ENCODE measurements at regions not wholly inside any gene's neighbourhood (a gene's known extent, or its start where the extent isn't known, plus 50 kb on each side); places are given as distances from the start of the nearest gene placed in this dataset.

- no peaks in the 10 kb centered on the region for H3K79me2 ChIP-seq (ENCODE audit: insufficient read depth)
- in situ Hi-C loops (cut with MboI): no loop called here
- no peak overlapping the region for H3K4me3 ChIP-seq
- no peak for DNase-seq
- H3K4me2 ChIP-seq (ENCODE audit: unreplicated experiment): no peak overlapping the region
- no peaks in the 10 kb centered on the region for H4K20me1 ChIP-seq (ENCODE audit: insufficient read depth)
- no peaks in the 10 kb centered on the region for H3K4me1 ChIP-seq (ENCODE audit: insufficient read depth)
- H3K9me2 ChIP-seq (ENCODE audit: insufficient read depth): no peaks in the 10 kb centered on the region
- no peak overlapping the region for H3K9ac ChIP-seq
- no peaks in the 10 kb centered on the region for H3K27me3 ChIP-seq (replicated peaks; ENCODE audit: insufficient read depth)
- TF ChIP-seq EZH2 (IDR thresholded peaks at IDR 0.05; ENCODE audit: insufficient read depth, poor library complexity, severe bottlenecking) (no peak), EZH2phosphoT487 (IDR thresholded peaks at IDR 0.05; ENCODE audit: insufficient read depth, low read depth) (no peak)
- H3K36me3 ChIP-seq (ENCODE audit: low read depth): no peaks in the 10 kb centered on the region
- no peaks in the 10 kb centered on the region for H3F3A ChIP-seq (ENCODE audit: insufficient read depth)
- no peak overlapping the region for H2AFZ ChIP-seq
- H3K27ac ChIP-seq: no peak overlapping the region
- no peaks in the 10 kb centered on the region for H3K9me3 ChIP-seq (ENCODE audit: low read depth)
- 9 to 14% methylated on average over 3 of the region's 3 CpGs for WGBS, 2 experiments (ENCODE audit: low coverage in 1 of 2, low lambda C conversion rate in 2 of 2, missing lambda C conversion rate in 2 of 2)
Measured at GRCh38 chr1:239799617-239800016, 292.1 kb upstream of the FMN2 start.

GRCh38 chr1:239800861-239801260, 290.8 kb upstream of the FMN2 start:
- Histone ChIP-seq H3K27me3 (replicated peaks; ENCODE audit: insufficient read depth) (no peaks in the 10 kb centered on the region), H3K9me3 (ENCODE audit: low read depth) (no peaks in the 10 kb centered on the region), H3K9me2 (ENCODE audit: insufficient read depth) (no peaks in the 10 kb centered on the region), H3K36me3 (ENCODE audit: low read depth) (no peaks in the 10 kb centered on the region), H3K4me3 (no peak overlapping the region), H3F3A (ENCODE audit: insufficient read depth) (no peaks in the 10 kb centered on the region), H2AFZ (no peak overlapping the region), H4K20me1 (ENCODE audit: insufficient read depth) (no peaks in the 10 kb centered on the region), H3K79me2 (ENCODE audit: insufficient read depth) (no peaks in the 10 kb centered on the region), H3K4me1 (ENCODE audit: insufficient read depth) (no peaks in the 10 kb centered on the region), H3K27ac (no peak overlapping the region), H3K4me2 (ENCODE audit: unreplicated experiment) (no peak overlapping the region), H3K9ac (no peak overlapping the region)
- in situ Hi-C loops (cut with MboI): no loop called here
- TF ChIP-seq EZH2 (IDR thresholded peaks at IDR 0.05; ENCODE audit: insufficient read depth, poor library complexity, severe bottlenecking) (no peak), EZH2phosphoT487 (IDR thresholded peaks at IDR 0.05; ENCODE audit: insufficient read depth, low read depth) (no peak)
- DNase-seq: no peak
- WGBS, 2 experiments (ENCODE audit: low coverage in 1 of 2, low lambda C conversion rate in 2 of 2, missing lambda C conversion rate in 2 of 2): 8 to 10% methylated on average over 3 of the region's 3 CpGs

- no peaks in the 10 kb centered on the region for H3K27me3 ChIP-seq (replicated peaks; ENCODE audit: insufficient read depth)
- TF ChIP-seq EZH2phosphoT487 (IDR thresholded peaks at IDR 0.05; ENCODE audit: insufficient read depth, low read depth): no peak
- no peak for TF ChIP-seq EZH2 (IDR thresholded peaks at IDR 0.05; ENCODE audit: insufficient read depth, poor library complexity, severe bottlenecking)
- no peak overlapping the region for H3K4me3 ChIP-seq
- H3K9me2 ChIP-seq (ENCODE audit: insufficient read depth): no peaks in the 10 kb centered on the region
- H3F3A ChIP-seq (ENCODE audit: insufficient read depth): no peaks in the 10 kb centered on the region
- 12 to 16% methylated on average over 3 of the region's 3 CpGs for WGBS, 2 experiments (ENCODE audit: low coverage in 1 of 2, low lambda C conversion rate in 2 of 2, missing lambda C conversion rate in 2 of 2)
- no peak overlapping the region for H3K9ac ChIP-seq
- no peaks in the 10 kb centered on the region for H3K9me3 ChIP-seq (ENCODE audit: low read depth)
- no peak overlapping the region for H2AFZ ChIP-seq
- H4K20me1 ChIP-seq (ENCODE audit: insufficient read depth): no peaks in the 10 kb centered on the region
- no peaks in the 10 kb centered on the region for H3K36me3 ChIP-seq (ENCODE audit: low read depth)
- no peaks in the 10 kb centered on the region for H3K4me1 ChIP-seq (ENCODE audit: insufficient read depth)
- H3K4me2 ChIP-seq (ENCODE audit: unreplicated experiment): no peak overlapping the region
- no peaks in the 10 kb centered on the region for H3K79me2 ChIP-seq (ENCODE audit: insufficient read depth)
- no peak overlapping the region for H3K27ac ChIP-seq
- in situ Hi-C loops (cut with MboI): no loop called here
- DNase-seq: no peak
Measured at GRCh38 chr1:239802275-239802674, 289.4 kb upstream of the FMN2 start.

GRCh38 chr1:239803781-239804180, 287.9 kb upstream of the FMN2 start:
- no peak overlapping the region for H3K27ac ChIP-seq
- H3K9me2 ChIP-seq (ENCODE audit: insufficient read depth): no peaks in the 10 kb centered on the region
- in situ Hi-C loops (cut with MboI): no loop called here
- no peaks in the 10 kb centered on the region for H3K4me1 ChIP-seq (ENCODE audit: insufficient read depth)
- 7% methylated on average over 6 of the region's 6 CpGs for WGBS, 2 experiments (ENCODE audit: low coverage in 1 of 2, low lambda C conversion rate in 2 of 2, missing lambda C conversion rate in 2 of 2)
- H3K27me3 ChIP-seq (replicated peaks; ENCODE audit: insufficient read depth): no peaks in the 10 kb centered on the region
- H2AFZ ChIP-seq: no peak overlapping the region
- no peaks in the 10 kb centered on the region for H3K79me2 ChIP-seq (ENCODE audit: insufficient read depth)
- no peaks in the 10 kb centered on the region for H3K9me3 ChIP-seq (ENCODE audit: low read depth)
- no peak for DNase-seq
- H3K4me3 ChIP-seq: no peak overlapping the region
- H3F3A ChIP-seq (ENCODE audit: insufficient read depth): no peaks in the 10 kb centered on the region
- TF ChIP-seq EZH2phosphoT487 (IDR thresholded peaks at IDR 0.05; ENCODE audit: insufficient read depth, low read depth) (no peak), EZH2 (IDR thresholded peaks at IDR 0.05; ENCODE audit: insufficient read depth, poor library complexity, severe bottlenecking) (no peak)
- H4K20me1 ChIP-seq (ENCODE audit: insufficient read depth): no peaks in the 10 kb centered on the region
- no peak overlapping the region for H3K9ac ChIP-seq
- no peak overlapping the region for H3K4me2 ChIP-seq (ENCODE audit: unreplicated experiment)
- H3K36me3 ChIP-seq (ENCODE audit: low read depth): no peaks in the 10 kb centered on the region

GRCh38 chr1:239804266-239804665, 287.4 kb upstream of the FMN2 start:
- Histone ChIP-seq H3K4me2 (ENCODE audit: unreplicated experiment) (no peak overlapping the region), H3K9me3 (ENCODE audit: low read depth) (no peaks in the 10 kb centered on the region), H3K9me2 (ENCODE audit: insufficient read depth) (no peaks in the 10 kb centered on the region), H3K27me3 (replicated peaks; ENCODE audit: insufficient read depth) (no peaks in the 10 kb centered on the region), H4K20me1 (ENCODE audit: insufficient read depth) (no peaks in the 10 kb centered on the region), H3K27ac (no peak overlapping the region), H3K4me1 (ENCODE audit: insufficient read depth) (no peaks in the 10 kb centered on the region), H3F3A (ENCODE audit: insufficient read depth) (no peaks in the 10 kb centered on the region), H3K36me3 (ENCODE audit: low read depth) (no peaks in the 10 kb centered on the region), H2AFZ (no peak overlapping the region), H3K4me3 (no peak overlapping the region), H3K9ac (no peak overlapping the region), H3K79me2 (ENCODE audit: insufficient read depth) (no peaks in the 10 kb centered on the region)
- DNase-seq: no peak
- no peak for TF ChIP-seq EZH2 (IDR thresholded peaks at IDR 0.05; ENCODE audit: insufficient read depth, poor library complexity, severe bottlenecking)
- TF ChIP-seq EZH2phosphoT487 (IDR thresholded peaks at IDR 0.05; ENCODE audit: insufficient read depth, low read depth): no peak
- in situ Hi-C loops (cut with MboI): no loop called here
- 32 to 41% methylated on average over 4 of the region's 4 CpGs for WGBS, 2 experiments (ENCODE audit: low coverage in 1 of 2, low lambda C conversion rate in 2 of 2, missing lambda C conversion rate in 2 of 2)

Measured in GM23248 (cell line).